GM13976 (cell line): ENCODE measurements at regions not wholly inside any gene's neighbourhood (a gene's known extent, or its start where the extent isn't known, plus 50 kb on each side); places are given as distances from the start of the nearest gene placed in this dataset.

Experiments used
- DNase-seq: peaks from one replicate; pipeline ENCODE4 v3.0.0; 2012; ENCODE audit warnings: low spot score
- in situ Hi-C: fragments of 300-500 bp; cut with MboI; formaldehyde crosslinking; loops from one replicate; pipeline ENCODE4 v1.12.0; 2022; ENCODE audit warnings: low sequenced_read_pairs, mixed read lengths, inconsistent platforms; ENCODE audit not compliant: unreplicated experiment
- TF ChIP-seq, protein P1 (sequence below): IDR thresholded peaks from 2 replicates; pipeline ENCODE4 v1.5.1; 2012; ENCODE audit warnings: borderline replicate concordance, mild to moderate bottlenecking; ENCODE audit not compliant: insufficient read depth; ENCODE audit errors: extremely low read depth, missing control alignments, control extremely low read depth

DNA sequence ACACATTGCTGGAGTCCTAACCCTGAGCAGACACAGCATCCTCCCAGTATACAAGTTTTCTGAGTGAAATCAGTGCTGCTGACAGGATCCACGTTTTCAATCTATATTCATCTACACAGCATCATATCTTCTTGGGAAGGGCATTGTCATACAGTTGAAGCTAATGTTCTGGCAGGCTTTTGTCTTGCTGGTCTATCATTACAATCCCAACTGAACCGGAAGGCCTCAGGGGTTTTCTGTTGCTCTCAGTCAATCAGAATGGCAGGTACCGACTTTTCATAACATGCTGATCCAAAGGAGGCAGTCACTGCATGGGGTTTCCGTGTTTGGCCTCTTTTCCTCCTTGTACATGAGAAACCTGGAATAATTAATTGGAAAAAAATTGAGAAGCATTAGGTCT lies 2118.8 kb upstream of the WWC1 start:
- in situ Hi-C loops, result no loop called here
- no peak for DNase-seq
- TF ChIP-seq, protein P1, sequence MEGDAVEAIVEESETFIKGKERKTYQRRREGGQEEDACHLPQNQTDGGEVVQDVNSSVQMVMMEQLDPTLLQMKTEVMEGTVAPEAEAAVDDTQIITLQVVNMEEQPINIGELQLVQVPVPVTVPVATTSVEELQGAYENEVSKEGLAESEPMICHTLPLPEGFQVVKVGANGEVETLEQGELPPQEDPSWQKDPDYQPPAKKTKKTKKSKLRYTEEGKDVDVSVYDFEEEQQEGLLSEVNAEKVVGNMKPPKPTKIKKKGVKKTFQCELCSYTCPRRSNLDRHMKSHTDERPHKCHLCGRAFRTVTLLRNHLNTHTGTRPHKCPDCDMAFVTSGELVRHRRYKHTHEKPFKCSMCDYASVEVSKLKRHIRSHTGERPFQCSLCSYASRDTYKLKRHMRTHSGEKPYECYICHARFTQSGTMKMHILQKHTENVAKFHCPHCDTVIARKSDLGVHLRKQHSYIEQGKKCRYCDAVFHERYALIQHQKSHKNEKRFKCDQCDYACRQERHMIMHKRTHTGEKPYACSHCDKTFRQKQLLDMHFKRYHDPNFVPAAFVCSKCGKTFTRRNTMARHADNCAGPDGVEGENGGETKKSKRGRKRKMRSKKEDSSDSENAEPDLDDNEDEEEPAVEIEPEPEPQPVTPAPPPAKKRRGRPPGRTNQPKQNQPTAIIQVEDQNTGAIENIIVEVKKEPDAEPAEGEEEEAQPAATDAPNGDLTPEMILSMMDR, result no peak

DNA sequence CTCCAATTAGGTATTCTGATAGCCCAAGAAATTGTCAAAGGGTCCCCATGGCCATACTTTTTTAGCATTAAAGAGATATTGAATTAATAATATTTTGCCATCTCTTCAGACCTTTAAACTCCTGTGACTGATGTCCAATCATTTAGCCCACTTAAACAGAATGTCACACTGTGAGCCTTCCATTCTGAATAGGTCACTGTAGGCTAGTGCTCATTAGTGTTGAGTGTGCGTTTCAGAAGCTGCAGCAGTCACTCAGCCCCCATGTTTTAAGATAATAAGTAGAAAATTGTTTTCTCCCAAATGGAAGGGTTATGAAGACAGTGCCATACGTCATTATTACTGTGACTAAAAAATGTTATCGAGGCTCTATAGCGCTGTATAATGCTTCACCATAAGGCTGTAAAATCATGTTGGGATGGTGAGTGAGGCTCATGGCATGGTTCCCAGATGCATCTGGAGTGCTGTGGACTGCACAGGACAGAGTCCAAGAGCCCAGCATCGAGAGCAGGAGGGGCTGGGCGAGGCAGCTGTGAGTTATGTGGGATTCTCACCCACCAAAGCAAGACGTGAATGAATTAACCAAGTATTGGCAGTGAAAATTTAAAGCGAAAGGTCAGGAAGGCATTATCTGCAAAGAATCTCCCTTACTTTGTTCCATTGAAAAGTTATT lies 2112.9 kb upstream of the WWC1 start:
- TF ChIP-seq, protein P1, result no peak
- DNase-seq, result no peak
- in situ Hi-C loops, result no loop called here

DNA sequence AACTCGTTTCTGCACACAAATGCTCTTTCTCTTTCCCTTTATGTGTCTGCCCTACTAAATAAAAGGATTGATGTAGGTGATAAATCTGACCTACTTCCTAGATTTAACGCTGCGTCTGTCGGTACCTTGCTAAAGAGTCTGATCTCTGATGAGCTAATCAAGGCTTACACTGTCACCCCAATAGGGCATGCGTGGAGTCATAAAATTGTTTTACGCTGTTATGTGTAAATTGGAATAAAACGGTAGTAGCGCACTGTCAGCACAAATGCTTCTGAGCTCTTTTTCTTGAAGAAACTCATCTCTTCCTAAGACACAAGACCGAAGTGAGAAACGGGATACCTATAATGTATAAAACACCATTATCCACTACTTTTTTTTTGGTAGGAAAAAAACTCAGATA lies 2106.3 kb upstream of the WWC1 start:
- in situ Hi-C loops, result no loop called here
- TF ChIP-seq, protein P1, result no peak
- DNase-seq, result no peak

DNA sequence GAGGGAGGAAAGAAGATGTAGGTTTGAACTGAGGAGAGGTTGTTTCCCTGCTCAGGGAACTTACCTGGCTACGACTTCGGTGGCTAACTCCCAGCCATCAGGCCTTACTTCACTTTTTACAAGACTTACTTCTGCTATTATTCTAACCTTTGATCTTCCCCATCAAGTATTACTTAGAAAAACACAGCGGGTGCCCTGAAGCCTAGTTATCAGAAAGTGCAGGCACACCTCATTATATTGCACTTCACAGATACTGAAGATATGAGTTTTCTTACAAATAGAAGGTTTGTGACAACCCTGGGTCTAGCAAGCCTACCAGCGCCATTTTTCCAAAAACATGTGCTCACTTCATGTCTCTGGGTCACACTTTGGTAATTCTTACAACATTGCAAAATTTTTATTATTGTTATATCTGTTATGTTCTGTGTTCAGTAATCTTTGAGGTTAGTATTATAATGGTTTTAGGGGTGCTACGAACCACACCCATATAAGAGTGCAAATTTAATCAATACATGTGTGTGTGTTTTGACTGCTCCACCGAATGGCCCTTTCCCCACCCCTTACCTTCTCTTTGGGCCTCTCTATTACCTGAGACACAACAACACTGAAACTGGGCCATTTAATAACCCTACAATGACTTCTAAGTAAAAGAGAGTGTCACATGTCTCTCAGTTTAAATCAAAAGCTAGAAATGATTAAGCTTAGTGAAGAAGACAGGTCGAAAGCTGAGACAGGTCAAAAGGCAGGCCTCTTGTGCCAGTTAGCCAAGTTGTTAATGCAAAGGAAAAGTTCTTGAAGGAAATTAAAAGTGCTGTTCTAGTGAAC lies 2102.7 kb upstream of the WWC1 start:
- in situ Hi-C loops, result no loop called here
- no peak for DNase-seq
- TF ChIP-seq, protein P1, result no peak

DNA sequence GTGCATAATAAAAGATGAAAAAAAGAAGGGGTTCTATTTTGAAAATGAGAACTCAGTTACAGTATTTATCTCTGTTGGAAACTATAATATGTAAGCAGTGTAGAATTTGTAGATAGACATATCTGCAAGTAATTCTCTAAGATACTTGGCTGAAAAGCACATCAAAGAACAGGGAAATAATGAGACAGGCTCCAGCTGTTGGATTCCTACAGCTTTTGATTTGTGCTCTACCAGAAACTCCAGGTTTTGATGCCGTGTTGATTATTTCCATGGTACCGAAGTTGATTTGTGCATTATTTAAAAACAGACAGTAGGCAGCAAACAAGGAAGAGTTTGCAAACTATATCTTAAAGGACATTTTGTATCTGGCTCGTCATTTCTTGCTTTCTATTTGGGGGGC lies 2098.7 kb upstream of the WWC1 start:
- in situ Hi-C loops, result no loop called here
- TF ChIP-seq, protein P1, result no peak
- DNase-seq, result no peak

DNA sequence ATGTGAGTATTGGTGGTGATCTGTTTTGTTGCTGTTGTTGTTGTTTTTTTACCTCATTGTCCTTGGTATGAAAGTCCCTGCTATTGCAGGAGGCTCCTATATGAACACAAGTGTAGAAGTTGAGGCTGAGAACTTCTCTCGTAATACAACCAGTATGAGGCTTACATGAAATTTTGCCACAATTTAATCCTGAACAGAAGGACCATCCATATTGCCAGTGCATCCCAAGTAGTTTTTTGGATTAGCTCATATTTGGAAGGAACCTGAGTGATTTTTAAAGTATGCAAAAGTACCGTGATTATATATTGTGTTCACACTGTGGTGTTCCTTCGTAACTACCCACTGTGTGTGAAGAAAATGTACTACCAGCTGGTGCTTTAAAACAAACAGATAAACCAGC lies 2095.5 kb upstream of the WWC1 start:
- TF ChIP-seq, protein P1, result no peak
- DNase-seq, result no peak
- in situ Hi-C loops, result no loop called here
